ENCODE measurements at regions not wholly inside any gene's neighbourhood (a gene's known extent, or its start where the extent isn't known, plus 50 kb on each side); places are given as distances from the start of the nearest gene placed in this dataset.

- TF ChIP-seq JUND (IDR thresholded peaks at IDR 0.05) (no peak), HNF4A (conservative IDR thresholded peaks at IDR 0.05) (no peak), EGR1 (IDR thresholded peaks at IDR 0.05; ENCODE audit: low read depth in 2 of 2) (no peak), YY1 (IDR thresholded peaks at IDR 0.05) (no peak), NR2F2 (IDR thresholded peaks at IDR 0.05) (no peak)
Observed at GRCh38 chr5:124901081-124901480, 154.6 kb upstream of the ZNF608 start (continued).

GRCh38 chr5:124902097-124902821 lies 155.8 kb upstream of the ZNF608 start:
- WGBS = 51% methylated on average over 5 of the region's 5 CpGs
- H3K36me3 ChIP-seq (ENCODE audit: control insufficient read depth in 4 of 4, insufficient read depth in 3 of 4, low read depth in 1 of 4, low read length in 3 of 4) = no peaks in the 10 kb centered on the region
- no peak for DNase-seq (ENCODE audit: low spot score)
- TF ChIP-seq EGR1 (IDR thresholded peaks at IDR 0.05; ENCODE audit: low read depth in 2 of 2) (no peak), RXRA (IDR thresholded peaks at IDR 0.05) (no peak), HNF4G (IDR thresholded peaks at IDR 0.05) (no peak), NR2F2 (IDR thresholded peaks at IDR 0.05) (no peak), GABPA (IDR thresholded peaks at IDR 0.05 in 1 of 2, conservative IDR thresholded peaks at IDR 0.05 in 1 of 2) (no peak), REST (IDR thresholded peaks at IDR 0.05) (no peak)
- no peak overlapping the region for H3K9ac ChIP-seq (ENCODE audit: low read depth in 1 of 2, low read length in 2 of 2)
- H3K27me3 ChIP-seq (ENCODE audit: control insufficient read depth in 4 of 4, insufficient read depth in 4 of 4, low read length in 3 of 4) = no peaks in the 10 kb centered on the region
- peaks cover 3 to 11% (median 10%) of the 10 kb centered on the region in 4 donors for H3K4me1 ChIP-seq (ENCODE audit: control insufficient read depth in 4 of 4, insufficient read depth in 4 of 4, low read length in 3 of 4)
- H3K4me3 ChIP-seq (ENCODE audit: low read depth in 1 of 3, low read length in 3 of 3) = no peak overlapping the region
- H3K9me3 ChIP-seq (ENCODE audit: control insufficient read depth in 4 of 4, low read length in 3 of 4) = no peaks in the 10 kb centered on the region
- H3K27ac ChIP-seq (ENCODE audit: low read depth in 1 of 2, low read length in 2 of 2) = no peak overlapping the region

- H3K36me3 ChIP-seq (ENCODE audit: control insufficient read depth in 4 of 4, insufficient read depth in 3 of 4, low read depth in 1 of 4, low read length in 3 of 4) = no peaks in the 10 kb centered on the region
- H3K9me3 ChIP-seq (ENCODE audit: control insufficient read depth in 4 of 4, low read length in 3 of 4) = no peaks in the 10 kb centered on the region
- WGBS = 88% methylated on average over 2 of the region's 2 CpGs
- no peak overlapping the region for H3K4me3 ChIP-seq (ENCODE audit: low read depth in 1 of 3, low read length in 3 of 3)
- TF ChIP-seq RXRA (IDR thresholded peaks at IDR 0.05) = no peak
- no peak for TF ChIP-seq GABPA (IDR thresholded peaks at IDR 0.05 in 1 of 2, conservative IDR thresholded peaks at IDR 0.05 in 1 of 2)
- no peak for TF ChIP-seq YY1 (IDR thresholded peaks at IDR 0.05)
- no peak for TF ChIP-seq ZBTB33 (IDR thresholded peaks at IDR 0.05)
- TF ChIP-seq JUND (IDR thresholded peaks at IDR 0.05) = no peak
- no peak for TF ChIP-seq REST (IDR thresholded peaks at IDR 0.05)
- peaks cover 8 to 37% (median 29%) of the 10 kb centered on the region in 4 donors for H3K4me1 ChIP-seq (ENCODE audit: control insufficient read depth in 4 of 4, insufficient read depth in 4 of 4, low read length in 3 of 4)
- no peak overlapping the region for H3K27ac ChIP-seq (ENCODE audit: low read depth in 1 of 2, low read length in 2 of 2)
- no peaks in the 10 kb centered on the region for H3K27me3 ChIP-seq (ENCODE audit: control insufficient read depth in 4 of 4, insufficient read depth in 4 of 4, low read length in 3 of 4)
- no peak overlapping the region for H3K9ac ChIP-seq (ENCODE audit: low read depth in 1 of 2, low read length in 2 of 2)
- DNase-seq (ENCODE audit: low spot score) = no peak
Observed at GRCh38 chr5:124905256-124906130, 159.1 kb upstream of the ZNF608 start.

All from liver (tissue), 7 donors.